Astrocyte (in vitro differentiated cells and primary cell): ENCODE measurements at regions not wholly inside any gene's neighbourhood (a gene's known extent, or its start where the extent isn't known, plus 50 kb on each side); places are given as distances from the start of the nearest gene placed in this dataset.

Experiments
- DNase-seq: peaks from one replicate; pipeline ENCODE4 v3.0.0-alpha.2; 2010; ENCODE audit warnings: low read depth
- FAIRE-seq: peaks from 2 replicates; lab custom pipeline; 2011; peaks lifted over from hg19 to GRCh38; lab: Jason Lieb, UNC
- H2AFZ ChIP-seq: 2 replicates; pipeline ENCODE4 v1.6.0; 2012; ENCODE audit warnings: low read depth, low read length, inconsistent platforms
- H3K27ac ChIP-seq: 2 replicates; pipeline ENCODE4 v1.5.1; 2011; ENCODE audit warnings: low read depth, low read length, inconsistent platforms
- H3K27me3 ChIP-seq: 2 replicates; pipeline ENCODE4 v1.6.0; 2011; ENCODE audit warnings: low read length, inconsistent platforms; ENCODE audit not compliant: insufficient read depth
- H3K36me3 ChIP-seq: 2 replicates; pipeline ENCODE4 v1.5.1; 2011; ENCODE audit warnings: low read length, inconsistent platforms; ENCODE audit not compliant: insufficient read depth
- H3K4me1 ChIP-seq: 2 replicates; pipeline ENCODE4 v1.5.1; 2011; ENCODE audit warnings: low read length, inconsistent platforms; ENCODE audit not compliant: insufficient read depth
- H3K4me2 ChIP-seq: 2 replicates; pipeline ENCODE4 v1.6.0; 2012; ENCODE audit warnings: low read length, inconsistent platforms
- H3K4me3 ChIP-seq: 2 replicates; pipeline ENCODE4 v1.5.1; 2011; ENCODE audit warnings: low read depth, mild to moderate bottlenecking, low read length, inconsistent platforms; ENCODE audit not compliant: insufficient read depth
- H3K79me2 ChIP-seq: 2 replicates; pipeline ENCODE4 v1.6.0; 2012; ENCODE audit warnings: mild to moderate bottlenecking, low read length, inconsistent platforms; ENCODE audit not compliant: insufficient read depth
- H3K9ac ChIP-seq: 2 replicates; pipeline ENCODE4 v1.6.0; 2012; ENCODE audit warnings: mild to moderate bottlenecking, low read length, inconsistent platforms
- H3K9me3 ChIP-seq: 2 replicates; pipeline ENCODE4 v1.5.1; 2012; ENCODE audit warnings: low read depth, mild to moderate bottlenecking, low read length, inconsistent platforms; ENCODE audit not compliant: insufficient read depth
- H4K20me1 ChIP-seq: 2 replicates; pipeline ENCODE4 v1.6.0; 2012; ENCODE audit warnings: low read length, inconsistent platforms; ENCODE audit not compliant: insufficient read depth
- H3K27ac Mint-ChIP-seq: one replicate; pipeline ENCODE4 v1.8.0; 2021; ENCODE audit warnings: mild to moderate bottlenecking, mixed read lengths; ENCODE audit not compliant: unreplicated experiment
- H3K27me3 Mint-ChIP-seq: one replicate; pipeline ENCODE4 v1.8.0; 2021; ENCODE audit warnings: low read depth, mixed read lengths; ENCODE audit not compliant: unreplicated experiment
- H3K36me3 Mint-ChIP-seq: one replicate; pipeline ENCODE4 v1.8.0; 2021; ENCODE audit warnings: low read depth, mixed read lengths; ENCODE audit not compliant: unreplicated experiment
- H3K4me1 Mint-ChIP-seq: one replicate; pipeline ENCODE4 v1.8.0; 2021; ENCODE audit warnings: low read depth, mixed read lengths; ENCODE audit not compliant: unreplicated experiment
- H3K4me3 Mint-ChIP-seq: one replicate; pipeline ENCODE4 v1.8.0; 2021; ENCODE audit warnings: mild to moderate bottlenecking, moderate library complexity, mixed read lengths; ENCODE audit not compliant: unreplicated experiment
- H3K9me3 Mint-ChIP-seq: one replicate; pipeline ENCODE4 v1.8.0; 2021; ENCODE audit warnings: mild to moderate bottlenecking, mixed read lengths; ENCODE audit not compliant: unreplicated experiment
- CTCF ChIP-seq: IDR thresholded peaks from 2 replicates; pipeline ENCODE4 v1.5.1; 2011; ENCODE audit warnings: low read depth, mild to moderate bottlenecking, inconsistent platforms, low read length, moderate library complexity; ENCODE audit not compliant: insufficient read depth
- EZH2 ChIP-seq: IDR thresholded peaks from 2 replicates; pipeline ENCODE4 v1.6.1; 2012; ENCODE audit warnings: mild to moderate bottlenecking, low read length, inconsistent platforms; ENCODE audit not compliant: insufficient read depth

- Histone ChIP-seq H3K27ac (no peak overlapping the region), H3K27me3 (no peaks in the 10 kb centered on the region), H3K9me3 (peaks cover 11% of the 10 kb centered on the region), H3K9ac (no peak overlapping the region), H3K36me3 (no peaks in the 10 kb centered on the region), H3K79me2 (no peaks in the 10 kb centered on the region), H3K4me1 (no peaks in the 10 kb centered on the region), H3K4me2 (no peak overlapping the region), H3K4me3 (no peak overlapping the region), H4K20me1 (no peaks in the 10 kb centered on the region), H2AFZ (no peak overlapping the region)
- no peak for DNase-seq
- no peaks in the 10 kb centered on the region for H3K27me3 Mint-ChIP-seq
- FAIRE-seq = no peak
- no peak for TF ChIP-seq CTCF
- no peak for TF ChIP-seq EZH2
- no peaks in the 10 kb centered on the region for H3K36me3 Mint-ChIP-seq
- H3K4me1 Mint-ChIP-seq = no peaks in the 10 kb centered on the region
- H3K4me3 Mint-ChIP-seq = no peak overlapping the region
- H3K9me3 Mint-ChIP-seq = peaks cover 1% of the 10 kb centered on the region
- no peak overlapping the region for H3K27ac Mint-ChIP-seq
These were observed 531.5 kb upstream of the FRG1 start for GRCh38 chr4:189409158-189409557.

- no peaks in the 10 kb centered on the region for H3K36me3 ChIP-seq
- no peak overlapping the region for H3K4me3 ChIP-seq
- H3K27ac Mint-ChIP-seq = no peak overlapping the region
- no peak overlapping the region for H3K27ac ChIP-seq
- peaks cover 20% of the 10 kb centered on the region for H3K9me3 ChIP-seq
- H3K9ac ChIP-seq = no peak overlapping the region
- H3K4me3 Mint-ChIP-seq = no peak overlapping the region
- no peaks in the 10 kb centered on the region for H3K36me3 Mint-ChIP-seq
- H3K79me2 ChIP-seq = no peaks in the 10 kb centered on the region
- no peak overlapping the region for H3K4me2 ChIP-seq
- H3K9me3 Mint-ChIP-seq = peaks cover 3% of the 10 kb centered on the region
- no peaks in the 10 kb centered on the region for H3K27me3 ChIP-seq
- H3K4me1 ChIP-seq = no peaks in the 10 kb centered on the region
- DNase-seq (no peak), FAIRE-seq (no peak)
- H3K4me1 Mint-ChIP-seq = no peaks in the 10 kb centered on the region
- H3K27me3 Mint-ChIP-seq = no peaks in the 10 kb centered on the region
- no peak for TF ChIP-seq CTCF
- no peak overlapping the region for H2AFZ ChIP-seq
- no peaks in the 10 kb centered on the region for H4K20me1 ChIP-seq
These were observed 526.7 kb upstream of the FRG1 start for GRCh38 chr4:189414021-189414420.

GRCh38 chr4:189420572-189420971 lies 520.1 kb upstream of the FRG1 start:
- no peak overlapping the region for H3K27ac Mint-ChIP-seq
- H3K27me3 ChIP-seq = no peaks in the 10 kb centered on the region

More at GRCh38 chr4:189420572-189420971, 520.1 kb upstream of the FRG1 start:
- Histone ChIP-seq H3K79me2 (no peaks in the 10 kb centered on the region), H3K4me2 (no peak overlapping the region), H2AFZ (no peak overlapping the region), H4K20me1 (no peaks in the 10 kb centered on the region), H3K9me3 (peaks cover 19% of the 10 kb centered on the region), H3K4me3 (no peak overlapping the region), H3K9ac (no peak overlapping the region), H3K4me1 (no peaks in the 10 kb centered on the region), H3K36me3 (no peaks in the 10 kb centered on the region), H3K27ac (no peak overlapping the region)
- Mint-ChIP-seq H3K36me3 (no peaks in the 10 kb centered on the region), H3K9me3 (peaks cover 2% of the 10 kb centered on the region), H3K27me3 (no peaks in the 10 kb centered on the region), H3K4me1 (no peaks in the 10 kb centered on the region), H3K4me3 (no peak overlapping the region)
- no peak for TF ChIP-seq EZH2
- TF ChIP-seq CTCF = no peak
- FAIRE-seq (no peak), DNase-seq (no peak)
